HepG2 (cell line): ENCODE measurements at regions not wholly inside any gene's neighbourhood (a gene's known extent, or its start where the extent isn't known, plus 50 kb on each side); places are given as distances from the start of the nearest gene placed in this dataset.
A peak's percentile ranks its signal among the peaks of the same experiment; 100 is the strongest.

Source experiments
- ATF3 ChIP-seq: sonication (generic); formaldehyde crosslinking; IDR thresholded peaks from 2 replicates; pipeline ENCODE4 v1.4.0; 2020; ENCODE audit warnings: missing genetic modification reagents
- CERS6 ChIP-seq: sonication (generic); formaldehyde crosslinking; IDR thresholded peaks from 2 replicates; pipeline ENCODE4 v1.5.0; 2020; ENCODE audit warnings: missing genetic modification reagents
- CHD4 ChIP-seq: fragments of 200-600 bp; sonication (generic); IDR thresholded peaks from 2 replicates; pipeline ENCODE4 v1.7.0; 2017; ENCODE audit warnings: mild to moderate bottlenecking, low read length, borderline replicate concordance
- EP300 ChIP-seq, 3 experiments: sonication (generic) in 1 of 3; formaldehyde crosslinking in 1 of 3; IDR thresholded peaks; 2 replicates each; pipeline versions ENCODE4 v1.5.1 to v1.6.1; 2011 to 2020; ENCODE audit warnings: low read depth in 2 of 3, low read length in 2 of 3, borderline replicate concordance in 1 of 3, improper control_type of control experiment in 1 of 3, mild to moderate bottlenecking in 1 of 3, missing genetic modification reagents in 1 of 3, moderate library complexity in 1 of 3
- ETV6 ChIP-seq: sonication (generic); formaldehyde crosslinking; conservative IDR thresholded peaks from 2 replicates; pipeline ENCODE4 v1.4.0; 2020; ENCODE audit warnings: missing genetic modification reagents
- KDM2A ChIP-seq: sonication (generic); formaldehyde crosslinking; IDR thresholded peaks from 2 replicates; pipeline ENCODE4 v1.4.0; 2020; ENCODE audit warnings: low read depth, missing genetic modification reagents, borderline replicate concordance
- MTA3 ChIP-seq: sonication (generic); formaldehyde crosslinking; IDR thresholded peaks from 2 replicates; pipeline ENCODE4 v1.4.0; 2020; ENCODE audit warnings: missing genetic modification reagents
- NR1H2 ChIP-seq: sonication (generic); formaldehyde crosslinking; IDR thresholded peaks from 2 replicates; pipeline ENCODE4 v1.8.1; 2022; ENCODE audit warnings: low read depth, missing genetic modification reagents, borderline replicate concordance
- RBM22 ChIP-seq: fragments of 200-400 bp; formaldehyde crosslinking; optimal IDR thresholded peaks from 2 replicates; pipeline ENCODE3; 2017; ENCODE audit warnings: mild to moderate bottlenecking, low read length, moderate library complexity
- REL ChIP-seq: sonication (generic); formaldehyde crosslinking; conservative IDR thresholded peaks from 2 replicates; pipeline ENCODE4 v1.8.0; 2022; ENCODE audit warnings: mild to moderate bottlenecking, missing genetic modification reagents, moderate library complexity
- RFX3 ChIP-seq: IDR thresholded peaks from 2 replicates; pipeline ENCODE4 v1.6.1; 2016; ENCODE audit warnings: missing biosample characterization, missing genetic modification reagents
- SMAD3 ChIP-seq: sonication (generic); formaldehyde crosslinking; IDR thresholded peaks from 2 replicates; pipeline ENCODE4 v1.4.0; 2020; ENCODE audit warnings: missing genetic modification reagents
- SMARCC2 ChIP-seq: fragments of 450-650 bp; IDR thresholded peaks from 2 replicates; pipeline ENCODE4 v1.6.1; 2017; ENCODE audit warnings: antibody characterized with exemption, mild to moderate bottlenecking
- ZBTB7B ChIP-seq: sonication (generic); formaldehyde crosslinking; IDR thresholded peaks from 2 replicates; pipeline ENCODE4 v1.4.0; 2020; ENCODE audit warnings: missing genetic modification reagents
- ZC3H13 ChIP-seq: sonication (generic); formaldehyde crosslinking; IDR thresholded peaks from 2 replicates; pipeline ENCODE4 v1.8.1; 2023; ENCODE audit warnings: mild to moderate bottlenecking, missing genetic modification reagents, moderate library complexity
- ZKSCAN8 ChIP-seq: IDR thresholded peaks from 2 replicates; pipeline ENCODE4 v1.6.1; 2016; ENCODE audit warnings: borderline replicate concordance, missing genetic modification reagents, missing compliant biosample characterization
- ZNF567 ChIP-seq: sonication (generic); formaldehyde crosslinking; IDR thresholded peaks from 2 replicates; pipeline ENCODE4 v1.8.1; 2023; ENCODE audit warnings: mild to moderate bottlenecking, missing genetic modification reagents, borderline replicate concordance
- ZNF614 ChIP-seq: IDR thresholded peaks from 2 replicates; pipeline ENCODE4 v1.6.1; 2018; ENCODE audit warnings: missing biosample characterization, missing genetic modification reagents, inconsistent platforms, borderline replicate concordance
- ZNF720 ChIP-seq: sonication (generic); formaldehyde crosslinking; IDR thresholded peaks from 2 replicates; pipeline ENCODE4 v1.4.0; 2020; ENCODE audit warnings: missing genetic modification reagents
- TF ChIP-seq, protein P1 (sequence below): sonication (generic); formaldehyde crosslinking; IDR thresholded peaks from 2 replicates; pipeline ENCODE4 v1.5.1; 2020; ENCODE audit warnings: mild to moderate bottlenecking, missing genetic modification reagents, borderline replicate concordance
- TF ChIP-seq, protein P2 (sequence below): sonication (generic); formaldehyde crosslinking; IDR thresholded peaks from 2 replicates; pipeline ENCODE4 v1.5.0; 2020; ENCODE audit warnings: mild to moderate bottlenecking, low read depth, missing genetic modification reagents, borderline replicate concordance
- TF ChIP-seq, protein P3 (sequence below): IDR thresholded peaks from 2 replicates; pipeline ENCODE4 v1.6.1; 2016; ENCODE audit warnings: missing genetic modification reagents, missing compliant biosample characterization

- peak; percentile 50; the same call in 1 of the 2 replicates for TF ChIP-seq SMAD3 (CRISPR knock-in tag)
- TF ChIP-seq REL: no peak
- TF ChIP-seq SMARCC2: no peak
- TF ChIP-seq ETV6: peak; percentile 96; the same call in 1 of the 2 replicates
- TF ChIP-seq ZKSCAN8 (CRISPR knock-in tag): peak; percentile 78; the same call in 1 of the 2 replicates
- TF ChIP-seq CHD4: no peak
- TF ChIP-seq, protein P1, sequence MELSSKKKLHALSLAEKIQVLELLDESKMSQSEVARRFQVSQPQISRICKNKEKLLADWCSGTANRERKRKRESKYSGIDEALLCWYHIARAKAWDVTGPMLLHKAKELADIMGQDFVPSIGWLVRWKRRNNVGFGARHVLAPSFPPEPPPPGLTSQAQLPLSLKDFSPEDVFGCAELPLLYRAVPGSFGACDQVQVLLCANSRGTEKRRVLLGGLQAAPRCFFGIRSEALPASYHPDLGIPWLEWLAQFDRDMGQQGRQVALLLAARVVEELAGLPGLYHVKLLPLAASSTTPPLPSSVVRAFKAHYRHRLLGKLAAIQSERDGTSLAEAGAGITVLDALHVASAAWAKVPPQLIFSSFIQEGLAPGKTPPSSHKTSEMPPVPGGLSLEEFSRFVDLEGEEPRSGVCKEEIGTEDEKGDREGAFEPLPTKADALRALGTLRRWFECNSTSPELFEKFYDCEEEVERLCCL: no peak
- no peak for TF ChIP-seq RFX3 (CRISPR knock-in tag)
- TF ChIP-seq ZBTB7B: no peak; the same call in 1 of the 2 replicates
- TF ChIP-seq, protein P2, sequence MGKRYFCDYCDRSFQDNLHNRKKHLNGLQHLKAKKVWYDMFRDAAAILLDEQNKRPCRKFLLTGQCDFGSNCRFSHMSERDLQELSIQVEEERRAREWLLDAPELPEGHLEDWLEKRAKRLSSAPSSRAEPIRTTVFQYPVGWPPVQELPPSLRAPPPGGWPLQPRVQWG (CRISPR knock-in tag): no peak
- TF ChIP-seq CERS6 (CRISPR knock-in tag): no peak
- TF ChIP-seq, protein P3, sequence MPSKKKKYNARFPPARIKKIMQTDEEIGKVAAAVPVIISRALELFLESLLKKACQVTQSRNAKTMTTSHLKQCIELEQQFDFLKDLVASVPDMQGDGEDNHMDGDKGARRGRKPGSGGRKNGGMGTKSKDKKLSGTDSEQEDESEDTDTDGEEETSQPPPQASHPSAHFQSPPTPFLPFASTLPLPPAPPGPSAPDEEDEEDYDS (CRISPR knock-in tag): no peak
- TF ChIP-seq KDM2A (CRISPR knock-in tag): no peak
- TF ChIP-seq EP300 (IDR thresholded peaks at IDR 0.05; ENCODE audit: low read depth in 2 of 2, low read length in 2 of 2): peak; percentile 52 to 91; a peak in 2 of 4 replicates
- peak; percentile 83; the same call in 1 of the 2 replicates for TF ChIP-seq EP300 (CRISPR knock-in tag; IDR thresholded peaks at IDR 0.05; ENCODE audit: borderline replicate concordance)
- TF ChIP-seq ZNF614 (CRISPR knock-in tag): peak; percentile 44; the same call in 1 of the 2 replicates
- no peak for TF ChIP-seq ZC3H13 (CRISPR knock-in tag)
- TF ChIP-seq NR1H2: no peak
- TF ChIP-seq ZNF567 (CRISPR knock-in tag): no peak
- no peak for TF ChIP-seq RBM22
- TF ChIP-seq MTA3 (CRISPR knock-in tag): no peak
- TF ChIP-seq ATF3 (CRISPR knock-in tag): peak; percentile 72; the same call in 1 of the 2 replicates
- no peak for TF ChIP-seq ZNF720 (CRISPR knock-in tag)
These were observed 87.9 kb upstream of the FAM169A start (continued) for GRCh38 chr5:74953937-74954720.
